ENCODE measurements at regions not wholly inside any gene's neighbourhood (a gene's known extent, or its start where the extent isn't known, plus 50 kb on each side); places are given as distances from the start of the nearest gene placed in this dataset.

GRCh38 chr2:186299610-186300009 is 186.4 kb upstream of the ZC3H15 start:
- no peak for TF ChIP-seq CTCF (IDR thresholded peaks at IDR 0.05)
- Histone ChIP-seq H3K4me3 (no peak overlapping the region), H3K36me3 (ENCODE audit: low read depth) (no peaks in the 10 kb centered on the region), H3K4me1 (ENCODE audit: low read depth) (peaks cover 11% of the 10 kb centered on the region), H3K9me3 (peaks cover 2% of the 10 kb centered on the region)
- intact Hi-C loops (cut with DNase I, micrococcal nuclease) = no loop called here
- DNase-seq (no peak), ATAC-seq (peak; percentile 66)

- Histone ChIP-seq H3K9me3 (peaks cover 2% of the 10 kb centered on the region), H3K36me3 (ENCODE audit: low read depth) (no peaks in the 10 kb centered on the region), H3K4me3 (no peak overlapping the region), H3K4me1 (ENCODE audit: low read depth) (peaks cover 11% of the 10 kb centered on the region)
- DNase-seq (no peak), ATAC-seq (no peak)
- intact Hi-C loops (cut with DNase I, micrococcal nuclease) = no loop called here
- no peak for TF ChIP-seq CTCF (IDR thresholded peaks at IDR 0.05)
Observed at GRCh38 chr2:186302263-186302662, 183.8 kb upstream of the ZC3H15 start.

- intact Hi-C loops (cut with DNase I, micrococcal nuclease) = no loop called here
- DNase-seq = no peak
- no peak for ATAC-seq
- no peak overlapping the region for H3K4me3 ChIP-seq
- peaks cover 11% of the 10 kb centered on the region for H3K4me1 ChIP-seq (ENCODE audit: low read depth)
- no peaks in the 10 kb centered on the region for H3K36me3 ChIP-seq (ENCODE audit: low read depth)
- peaks cover 2% of the 10 kb centered on the region for H3K9me3 ChIP-seq
- TF ChIP-seq CTCF (IDR thresholded peaks at IDR 0.05) = no peak
Observed at GRCh38 chr2:186303091-186303490, 183.0 kb upstream of the ZC3H15 start.

GRCh38 chr2:186304064-186304463 is 182.0 kb upstream of the ZC3H15 start:
- TF ChIP-seq CTCF (IDR thresholded peaks at IDR 0.05) = no peak
- Histone ChIP-seq H3K36me3 (ENCODE audit: low read depth) (no peaks in the 10 kb centered on the region), H3K9me3 (peaks cover 2% of the 10 kb centered on the region), H3K4me3 (no peak overlapping the region), H3K4me1 (ENCODE audit: low read depth) (peaks cover 8% of the 10 kb centered on the region)
- no peak for ATAC-seq
- intact Hi-C loops (cut with DNase I, micrococcal nuclease) = no loop called here
- no peak for DNase-seq

- H3K36me3 ChIP-seq (ENCODE audit: low read depth) = no peaks in the 10 kb centered on the region
- no peak overlapping the region for H3K4me3 ChIP-seq
- intact Hi-C loops (cut with DNase I, micrococcal nuclease) = no loop called here
- DNase-seq (no peak), ATAC-seq (no peak)
- TF ChIP-seq CTCF (IDR thresholded peaks at IDR 0.05) = no peak
- no peaks in the 10 kb centered on the region for H3K4me1 ChIP-seq (ENCODE audit: low read depth)
- H3K9me3 ChIP-seq = no peaks in the 10 kb centered on the region
Observed at GRCh38 chr2:186306754-186307153, 179.3 kb upstream of the ZC3H15 start.

GRCh38 chr2:186307871-186308270 is 178.2 kb upstream of the ZC3H15 start:
- no peak for ATAC-seq
- H3K9me3 ChIP-seq = peaks cover 3% of the 10 kb centered on the region
- intact Hi-C loops (cut with DNase I, micrococcal nuclease) = no loop called here
- no peaks in the 10 kb centered on the region for H3K4me1 ChIP-seq (ENCODE audit: low read depth)
- H3K4me3 ChIP-seq = no peak overlapping the region
- TF ChIP-seq CTCF (IDR thresholded peaks at IDR 0.05) = no peak
- H3K36me3 ChIP-seq (ENCODE audit: low read depth) = no peaks in the 10 kb centered on the region
- no peak for DNase-seq
